ENCODE measurements at regions not wholly inside any gene's neighbourhood (a gene's known extent, or its start where the extent isn't known, plus 50 kb on each side); places are given as distances from the start of the nearest gene placed in this dataset.
"Not testable (repeated sequence)": the region's sequence is repeated elsewhere in the genome, so short reads cannot be mapped to it uniquely, and the experiment has no call there.

DNA sequence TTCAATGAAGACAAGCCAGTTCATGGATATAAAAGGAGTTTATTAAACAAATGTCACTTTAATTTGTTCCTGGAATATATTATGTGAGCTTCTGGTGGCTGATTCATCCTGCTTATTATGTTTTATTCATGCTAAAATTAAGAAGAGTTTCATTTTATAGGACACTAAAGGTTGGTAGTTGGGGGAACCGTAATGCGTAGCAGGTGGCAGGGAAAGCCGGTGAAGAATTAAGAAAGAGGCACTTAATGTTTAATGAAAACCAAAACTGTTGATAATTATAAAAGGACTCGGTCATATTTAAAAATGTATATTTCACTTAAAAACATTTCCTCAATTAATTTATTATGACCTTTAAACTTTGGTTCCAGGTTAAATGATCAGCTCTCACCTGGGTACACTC is 94.3 kb downstream of the XKR3 start:
- H3K27ac ChIP-seq (ENCODE audit: low read depth, low read length, poor library complexity, severe bottlenecking); BruUV-seq (replicated peaks); H3K36me3 ChIP-seq (ENCODE audit: insufficient read depth, low read length); POLR2A ChIA-PET; CTCF ChIA-PET (ENCODE audit: unreplicated experiment); H3K79me2 ChIP-seq (ENCODE audit: insufficient read depth, low read depth, low read length); H3K9me3 ChIP-seq (ENCODE audit: low read length); H3K4me3 ChIP-seq (ENCODE audit: low read depth, low read length, poor library complexity, severe bottlenecking); H3K9me2 ChIP-seq (ENCODE audit: insufficient read depth, low read length); H2AFZ ChIP-seq (ENCODE audit: low read length); H4K20me1 ChIP-seq (ENCODE audit: insufficient read depth, low read length); H3K4me2 ChIP-seq (ENCODE audit: low read length); intact Hi-C loops (cut with micrococcal nuclease; ENCODE audit: unreplicated experiment); H3K4me1 ChIP-seq (ENCODE audit: insufficient read depth, low read length, poor library complexity, severe bottlenecking); DNase-seq (ENCODE audit: low spot score): not testable (repeated sequence)

DNA sequence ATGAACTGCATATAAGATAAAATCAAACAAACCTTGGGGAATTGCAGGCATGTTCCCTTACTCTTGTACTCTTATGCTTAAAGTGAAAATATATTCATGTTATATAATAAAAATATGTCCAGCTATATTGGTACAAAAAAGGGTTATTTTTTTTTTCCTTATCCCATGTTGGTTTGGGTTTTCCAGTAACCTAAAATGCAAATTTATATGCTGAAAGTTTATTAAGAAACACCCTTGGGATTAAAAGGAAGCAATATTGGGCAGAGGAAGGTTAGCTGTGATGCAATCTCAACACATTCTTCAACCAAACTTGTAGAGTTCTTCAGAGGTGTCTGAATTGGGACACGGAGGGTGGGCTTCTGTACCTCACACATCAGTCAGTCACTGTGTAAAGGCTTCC is 97.7 kb downstream of the XKR3 start:
- POLR2A ChIA-PET: interaction anchor here (1.1 kb wide), 1 partner anchor 9 kb away, joined by 4 read pairs; no protein-coding TSS in a partner anchor
- H4K20me1 ChIP-seq (ENCODE audit: insufficient read depth, low read length); H3K4me3 ChIP-seq (ENCODE audit: low read depth, low read length, poor library complexity, severe bottlenecking); BruUV-seq (replicated peaks); H3K27ac ChIP-seq (ENCODE audit: low read depth, low read length, poor library complexity, severe bottlenecking); H3K4me2 ChIP-seq (ENCODE audit: low read length); intact Hi-C loops (cut with micrococcal nuclease; ENCODE audit: unreplicated experiment); H3K4me1 ChIP-seq (ENCODE audit: insufficient read depth, low read length, poor library complexity, severe bottlenecking); H3K79me2 ChIP-seq (ENCODE audit: insufficient read depth, low read depth, low read length); H2AFZ ChIP-seq (ENCODE audit: low read length); H3K9me2 ChIP-seq (ENCODE audit: insufficient read depth, low read length); H3K36me3 ChIP-seq (ENCODE audit: insufficient read depth, low read length); DNase-seq (ENCODE audit: low spot score); CTCF ChIA-PET (ENCODE audit: unreplicated experiment); H3K9me3 ChIP-seq (ENCODE audit: low read length): not testable (repeated sequence)

DNA sequence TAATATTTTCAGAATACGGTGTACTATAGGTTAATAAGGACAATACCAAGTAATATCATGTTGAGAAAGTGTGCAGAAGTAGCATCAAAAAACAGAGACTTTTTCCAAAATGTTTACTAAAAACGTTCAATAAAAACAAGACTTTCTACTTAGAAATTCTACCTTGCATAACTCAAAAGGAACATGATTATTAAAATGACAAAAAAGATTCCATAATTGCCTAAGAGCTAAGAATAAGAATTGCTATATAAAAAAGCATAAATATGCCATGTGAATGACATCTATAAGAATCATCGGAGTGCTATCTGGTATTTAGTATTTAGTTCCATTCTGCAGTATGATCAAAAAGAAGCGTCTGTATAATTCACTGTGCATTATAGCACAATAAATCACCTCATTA is 102.0 kb downstream of the XKR3 start:
- H3K9me3 ChIP-seq (ENCODE audit: low read length); H3K36me3 ChIP-seq (ENCODE audit: insufficient read depth, low read length); H3K27ac ChIP-seq (ENCODE audit: low read depth, low read length, poor library complexity, severe bottlenecking); CTCF ChIA-PET (ENCODE audit: unreplicated experiment); H3K9me2 ChIP-seq (ENCODE audit: insufficient read depth, low read length); BruUV-seq (replicated peaks); DNase-seq (ENCODE audit: low spot score); H3K4me1 ChIP-seq (ENCODE audit: insufficient read depth, low read length, poor library complexity, severe bottlenecking); H3K4me2 ChIP-seq (ENCODE audit: low read length); POLR2A ChIA-PET; H3K4me3 ChIP-seq (ENCODE audit: low read depth, low read length, poor library complexity, severe bottlenecking); H3K79me2 ChIP-seq (ENCODE audit: insufficient read depth, low read depth, low read length); H2AFZ ChIP-seq (ENCODE audit: low read length); H4K20me1 ChIP-seq (ENCODE audit: insufficient read depth, low read length); intact Hi-C loops (cut with micrococcal nuclease; ENCODE audit: unreplicated experiment): not testable (repeated sequence)

GRCh38 chr22:16722564-16722963 is 102.6 kb downstream of the XKR3 start:
- BruUV-seq (replicated peaks); H3K9me2 ChIP-seq (ENCODE audit: insufficient read depth, low read length); H3K4me2 ChIP-seq (ENCODE audit: low read length); H3K79me2 ChIP-seq (ENCODE audit: insufficient read depth, low read depth, low read length); H3K36me3 ChIP-seq (ENCODE audit: insufficient read depth, low read length); POLR2A ChIA-PET; H3K4me3 ChIP-seq (ENCODE audit: low read depth, low read length, poor library complexity, severe bottlenecking); CTCF ChIA-PET (ENCODE audit: unreplicated experiment); H3K4me1 ChIP-seq (ENCODE audit: insufficient read depth, low read length, poor library complexity, severe bottlenecking); H2AFZ ChIP-seq (ENCODE audit: low read length); intact Hi-C loops (cut with micrococcal nuclease; ENCODE audit: unreplicated experiment); H4K20me1 ChIP-seq (ENCODE audit: insufficient read depth, low read length); DNase-seq (ENCODE audit: low spot score); H3K27ac ChIP-seq (ENCODE audit: low read depth, low read length, poor library complexity, severe bottlenecking); H3K9me3 ChIP-seq (ENCODE audit: low read length): not testable (repeated sequence)

DNA sequence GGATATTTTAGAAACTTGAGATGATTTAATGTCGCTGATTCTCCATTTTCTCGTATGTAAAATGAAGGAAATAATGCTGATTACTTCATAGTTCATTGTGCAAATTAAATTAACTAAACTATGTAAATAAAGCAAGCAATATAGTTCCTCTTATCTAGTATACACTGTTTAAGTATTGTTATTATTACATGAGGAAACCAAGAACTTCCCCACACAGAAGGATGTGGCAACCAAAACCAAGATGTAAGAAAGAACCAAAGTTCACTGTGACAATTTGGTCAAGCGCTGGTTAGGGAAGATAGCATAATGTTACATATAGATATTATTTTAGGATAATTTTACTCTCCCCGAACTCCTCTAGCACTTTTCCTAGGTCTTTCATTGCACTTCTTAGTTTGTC is 103.2 kb downstream of the XKR3 start:
- Histone ChIP-seq H3K4me3 (ENCODE audit: low read depth, low read length, poor library complexity, severe bottlenecking) (no peak overlapping the region), H3K4me1 (ENCODE audit: insufficient read depth, low read length, poor library complexity, severe bottlenecking) (no peaks in the 10 kb centered on the region), H3K4me2 (ENCODE audit: low read length) (no peak overlapping the region), H3K36me3 (ENCODE audit: insufficient read depth, low read length) (no peaks in the 10 kb centered on the region), H3K9me3 (ENCODE audit: low read length) (no peaks in the 10 kb centered on the region), H3K79me2 (ENCODE audit: insufficient read depth, low read depth, low read length) (no peaks in the 10 kb centered on the region), H3K9me2 (ENCODE audit: insufficient read depth, low read length) (no peaks in the 10 kb centered on the region), H3K27ac (ENCODE audit: low read depth, low read length, poor library complexity, severe bottlenecking) (no peak overlapping the region), H4K20me1 (ENCODE audit: insufficient read depth, low read length) (no peaks in the 10 kb centered on the region), H2AFZ (ENCODE audit: low read length) (no peak overlapping the region)
- DNase-seq (ENCODE audit: low spot score): no peak
- TF ChIP-seq, protein P1, sequence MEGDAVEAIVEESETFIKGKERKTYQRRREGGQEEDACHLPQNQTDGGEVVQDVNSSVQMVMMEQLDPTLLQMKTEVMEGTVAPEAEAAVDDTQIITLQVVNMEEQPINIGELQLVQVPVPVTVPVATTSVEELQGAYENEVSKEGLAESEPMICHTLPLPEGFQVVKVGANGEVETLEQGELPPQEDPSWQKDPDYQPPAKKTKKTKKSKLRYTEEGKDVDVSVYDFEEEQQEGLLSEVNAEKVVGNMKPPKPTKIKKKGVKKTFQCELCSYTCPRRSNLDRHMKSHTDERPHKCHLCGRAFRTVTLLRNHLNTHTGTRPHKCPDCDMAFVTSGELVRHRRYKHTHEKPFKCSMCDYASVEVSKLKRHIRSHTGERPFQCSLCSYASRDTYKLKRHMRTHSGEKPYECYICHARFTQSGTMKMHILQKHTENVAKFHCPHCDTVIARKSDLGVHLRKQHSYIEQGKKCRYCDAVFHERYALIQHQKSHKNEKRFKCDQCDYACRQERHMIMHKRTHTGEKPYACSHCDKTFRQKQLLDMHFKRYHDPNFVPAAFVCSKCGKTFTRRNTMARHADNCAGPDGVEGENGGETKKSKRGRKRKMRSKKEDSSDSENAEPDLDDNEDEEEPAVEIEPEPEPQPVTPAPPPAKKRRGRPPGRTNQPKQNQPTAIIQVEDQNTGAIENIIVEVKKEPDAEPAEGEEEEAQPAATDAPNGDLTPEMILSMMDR (conservative IDR thresholded peaks at IDR 0.05; ENCODE audit: low read length): no peak
- TF ChIP-seq EZH2phosphoT487 (IDR thresholded peaks at IDR 0.05; ENCODE audit: borderline replicate concordance, low read depth, low read length): no peak
- ChIA-PET CTCF (ENCODE audit: unreplicated experiment) (no interaction called here), POLR2A (no interaction called here)
- no TSS peak for BruUV-seq (replicated peaks)
- intact Hi-C loops (cut with micrococcal nuclease; ENCODE audit: unreplicated experiment): no loop called here

Data from OCI-LY7 (cell line).